ENCODE measurements at regions not wholly inside any gene's neighbourhood (a gene's known extent, or its start where the extent isn't known, plus 50 kb on each side); places are given as distances from the start of the nearest gene placed in this dataset.

DNA sequence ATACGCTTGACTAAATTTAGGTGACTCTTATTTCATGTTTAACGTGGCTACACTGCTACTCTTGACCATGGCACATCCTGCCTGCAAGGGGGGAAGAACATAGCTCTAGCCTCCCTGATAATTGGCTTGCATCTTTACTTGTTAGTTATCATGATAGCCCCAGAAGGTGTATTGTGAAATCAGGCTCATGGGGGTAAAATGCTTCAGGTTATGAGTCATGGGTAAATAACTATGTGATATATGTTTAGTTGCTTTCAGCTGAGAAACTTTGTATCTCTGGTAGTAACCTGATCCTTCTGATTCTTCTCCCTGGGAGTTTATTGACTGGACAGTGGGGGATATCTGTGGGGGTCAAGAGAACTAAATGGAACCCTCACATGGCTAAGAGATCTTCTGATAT is 660.8 kb upstream of the UBE2E2 start:
- TF ChIP-seq CTCF (conservative IDR thresholded peaks at IDR 0.05; ENCODE audit: low read depth, low read length): no peak
- TF ChIP-seq EZH2phosphoT487 (IDR thresholded peaks at IDR 0.05; ENCODE audit: borderline replicate concordance, low read length): no peak
